ENCODE measurements at regions not wholly inside any gene's neighbourhood (a gene's known extent, or its start where the extent isn't known, plus 50 kb on each side); places are given as distances from the start of the nearest gene placed in this dataset.

GRCh38 chr10:4217653-4218052, 432.6 kb upstream of the KLF6 start:
- ATAC-seq (no peak), FAIRE-seq (no peak), DNase-seq (ENCODE audit: extremely low read depth in 1 of 4, low spot score in 3 of 4) (no peak)
- no TSS peak for BruUV-seq (replicated peaks)
- CTCF ChIA-PET (ENCODE audit: low intra/inter-chr PET ratio), result no interaction called here
- Histone ChIP-seq H3K4me1 (replicated peaks in 1 of 2; ENCODE audit: control insufficient read depth in 2 of 2, insufficient read depth in 2 of 2, low read length in 2 of 2) (no peaks in the 10 kb centered on the region), H3K27me3 (ENCODE audit: control insufficient read depth in 2 of 2, insufficient read depth in 2 of 2, low read length in 2 of 2) (0 out of 5 replicates have a peak, but pooled peaks cover 0 to 6% of the 10 kb centered on the region in 2 experiments), H3K36me3 (ENCODE audit: control insufficient read depth, insufficient read depth, low read length) (no peaks in the 10 kb centered on the region), H3K9ac (ENCODE audit: insufficient read depth in 1 of 2, low read depth in 2 of 2, low read length in 2 of 2) (no peak overlapping the region), H3K9me3 (replicated peaks; ENCODE audit: control insufficient read depth, insufficient read depth, low read depth, low read length) (no peaks in the 10 kb centered on the region), H2AFZ (ENCODE audit: low read depth, low read length) (no peak overlapping the region), H3K9me1 (ENCODE audit: control insufficient read depth, insufficient read depth, low read length) (no peaks in the 10 kb centered on the region), H3K4me3 (no peak overlapping the region), H4K20me1 (replicated peaks; ENCODE audit: control insufficient read depth, insufficient read depth, low read length) (no peaks in the 10 kb centered on the region), H3K4me2 (ENCODE audit: insufficient read depth, low read length) (no peak overlapping the region), H3K79me2 (ENCODE audit: control insufficient read depth, insufficient read depth, low read length) (no peaks in the 10 kb centered on the region), H3K27ac (ENCODE audit: extremely low read depth, low read depth, low read length) (no peak overlapping the region)
- POLR2A ChIA-PET, result no interaction called here
- intact Hi-C loops (cut with micrococcal nuclease), result no loop called here
- in situ Hi-C loops (cut with MboI), result no loop called here
- TF ChIP-seq KLF10 (CRISPR knock-in tag; IDR thresholded peaks at IDR 0.05) (no peak), ZFP36 (IDR thresholded peaks at IDR 0.05; ENCODE audit: low read depth, low read length, partially characterized antibody) (no peak), ZNF445 (CRISPR knock-in tag; IDR thresholded peaks at IDR 0.05; ENCODE audit: low read depth) (no peak), CSDE1 (IDR thresholded peaks at IDR 0.05) (no peak), PCBP1 (IDR thresholded peaks at IDR 0.05; ENCODE audit: low read depth, low read length, poor library complexity, severe bottlenecking) (no peak), ZNF551 (CRISPR knock-in tag; IDR thresholded peaks at IDR 0.05) (no peak), ERF (CRISPR knock-in tag; IDR thresholded peaks at IDR 0.05) (no peak)
- 0% methylated on average over 9 of the region's 9 CpGs for WGBS (ENCODE audit: insufficient coverage, low coverage, missing lambda C conversion rate)

- POLR2A ChIA-PET, result no interaction called here
- no peak for DNase-seq (ENCODE audit: extremely low read depth in 1 of 4, low spot score in 3 of 4)
- no peak for ATAC-seq
- Histone ChIP-seq H4K20me1 (replicated peaks; ENCODE audit: control insufficient read depth, insufficient read depth, low read length) (no peaks in the 10 kb centered on the region), H3K9me1 (ENCODE audit: control insufficient read depth, insufficient read depth, low read length) (no peaks in the 10 kb centered on the region), H3K4me1 (replicated peaks in 1 of 2; ENCODE audit: control insufficient read depth in 2 of 2, insufficient read depth in 2 of 2, low read length in 2 of 2) (no peaks in the 10 kb centered on the region), H3K9ac (ENCODE audit: insufficient read depth in 1 of 2, low read depth in 2 of 2, low read length in 2 of 2) (no peak overlapping the region), H3K4me2 (ENCODE audit: insufficient read depth, low read length) (no peak overlapping the region), H3K27me3 (ENCODE audit: control insufficient read depth in 2 of 2, insufficient read depth in 2 of 2, low read length in 2 of 2) (0 out of 5 replicates have a peak, but pooled peaks cover 0 to 6% of the 10 kb centered on the region in 2 experiments), H3K27ac (ENCODE audit: extremely low read depth, low read depth, low read length) (no peak overlapping the region), H3K9me3 (replicated peaks; ENCODE audit: control insufficient read depth, insufficient read depth, low read depth, low read length) (no peaks in the 10 kb centered on the region), H3K4me3 (no peak overlapping the region), H3K36me3 (ENCODE audit: control insufficient read depth, insufficient read depth, low read length) (no peaks in the 10 kb centered on the region), H2AFZ (ENCODE audit: low read depth, low read length) (no peak overlapping the region), H3K79me2 (ENCODE audit: control insufficient read depth, insufficient read depth, low read length) (no peaks in the 10 kb centered on the region)
- CTCF ChIA-PET (ENCODE audit: low intra/inter-chr PET ratio), result no interaction called here
- no TSS peak for BruUV-seq (replicated peaks)
- intact Hi-C loops (cut with micrococcal nuclease) (no loop called here), in situ Hi-C loops (cut with MboI) (no loop called here)
- WGBS (ENCODE audit: insufficient coverage, low coverage, missing lambda C conversion rate), result 0% methylated on average over 5 of the region's 5 CpGs
- no peak for FAIRE-seq
- no peak for TF ChIP-seq MITF (IDR thresholded peaks at IDR 0.05)
Observed at GRCh38 chr10:4217187-4217586, 432.2 kb upstream of the KLF6 start.

Measured in K562 (cell line).